NCI-H526 (cell line): ENCODE measurements at regions not wholly inside any gene's neighbourhood (a gene's known extent, or its start where the extent isn't known, plus 50 kb on each side); places are given as distances from the start of the nearest gene placed in this dataset.

Experiments used
- DNase-seq, 2 experiments: peaks; one replicate each; lab custom pipeline; 2025; lab: John Stamatoyannopoulos, UW

DNA sequence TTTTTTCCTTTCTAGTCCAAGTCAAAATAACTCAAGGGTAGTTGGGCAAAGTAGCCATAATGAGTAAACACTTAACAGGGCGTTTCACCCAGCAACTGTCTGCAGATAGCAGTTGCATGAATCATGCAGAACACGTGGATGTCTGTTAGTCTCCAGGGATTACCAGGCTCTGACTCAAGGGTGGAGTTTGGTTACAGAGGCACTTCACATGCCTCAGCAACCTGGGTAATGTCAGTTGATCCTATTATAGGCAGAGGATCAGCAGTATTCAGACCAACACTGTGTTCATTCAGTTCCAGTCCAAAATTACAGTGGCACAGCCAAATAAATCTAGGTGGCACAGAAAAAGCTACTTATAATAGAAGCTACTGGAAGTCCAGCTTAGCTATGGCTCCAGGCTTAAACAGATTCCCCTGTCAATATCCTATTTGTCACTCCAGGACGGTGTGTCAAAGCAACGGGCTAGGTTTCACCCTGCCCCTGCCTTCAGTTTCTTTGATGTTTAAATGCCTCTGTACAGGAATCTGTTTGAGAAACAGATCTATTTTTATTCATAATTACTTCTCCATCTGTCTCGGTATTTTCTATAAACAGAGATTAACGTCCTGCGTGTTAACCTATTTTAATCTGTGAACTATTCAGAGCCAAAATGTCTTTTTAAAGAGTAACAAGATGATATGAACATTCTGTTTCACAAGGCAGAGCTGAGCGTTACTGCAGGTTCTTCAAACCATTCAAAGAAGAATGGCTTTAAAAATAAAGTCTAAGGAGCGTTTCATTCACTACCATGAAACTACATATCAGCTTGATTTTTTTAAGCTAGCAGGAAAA lies 162.6 kb upstream of the AKR1E2 start:
- DNase-seq, result peak; percentile 74 to 82

DNA sequence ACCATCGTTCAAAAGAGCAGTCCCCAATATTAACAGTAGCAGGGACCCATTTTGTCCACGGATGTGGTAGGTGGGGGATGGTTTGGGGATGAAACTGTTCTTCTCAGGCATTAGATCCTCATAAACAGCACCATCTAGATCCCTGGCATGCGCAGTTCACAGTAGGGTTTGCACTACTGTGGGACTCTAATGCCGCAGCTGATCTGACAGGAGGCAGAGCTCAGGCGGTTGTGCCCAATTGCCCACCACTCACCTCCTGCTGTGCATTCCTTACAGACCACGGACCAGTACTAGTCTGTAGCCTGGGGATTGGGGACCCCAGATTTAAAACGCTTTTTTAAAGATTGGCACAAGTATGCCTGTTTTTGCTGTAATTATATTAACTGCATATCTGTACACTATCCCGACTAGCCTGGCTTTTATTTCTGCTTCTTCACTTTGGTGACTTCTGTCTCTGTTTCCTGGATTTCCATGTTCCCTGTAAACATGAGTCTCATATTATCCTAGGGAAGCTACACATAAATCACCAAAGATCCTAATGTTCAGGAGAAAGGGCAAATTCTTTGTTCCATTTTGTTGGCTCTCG lies 163.3 kb upstream of the AKR1E2 start:
- DNase-seq, result no peak

DNA sequence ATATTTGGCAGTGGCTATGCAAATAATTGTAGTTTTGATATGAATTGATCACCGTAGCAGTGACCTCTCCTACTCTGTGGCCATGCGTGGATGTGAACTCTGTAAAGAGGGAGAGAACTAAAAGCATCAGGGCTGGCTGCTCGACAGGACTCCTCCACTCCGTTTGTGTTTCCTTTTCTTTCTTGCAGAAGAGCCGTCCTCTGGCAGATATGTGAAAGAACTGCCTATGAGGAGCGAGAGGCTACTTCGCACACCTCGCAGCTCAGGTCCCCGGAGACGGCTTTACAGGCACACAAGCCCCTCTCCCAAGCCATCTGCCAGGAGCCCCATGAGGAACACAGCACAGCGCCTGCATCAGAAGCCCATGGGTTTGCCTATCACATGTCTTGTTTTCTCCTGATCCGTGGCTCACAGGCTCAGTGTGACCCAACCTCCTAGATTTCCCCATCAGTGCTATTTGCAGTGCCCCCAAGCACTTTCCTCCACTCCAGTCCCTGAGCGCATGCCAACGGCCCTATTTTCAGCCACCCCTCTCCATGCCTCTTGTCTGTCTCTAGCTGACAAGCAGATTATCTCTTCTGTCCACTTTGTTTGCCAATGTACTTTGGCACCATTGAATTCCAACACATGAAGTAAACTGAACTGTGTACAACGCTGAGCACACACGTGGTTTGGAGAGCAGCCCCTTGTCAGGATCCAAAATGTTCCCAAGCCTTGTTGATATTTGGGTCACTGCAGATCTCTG lies 164.3 kb upstream of the AKR1E2 start:
- no peak for DNase-seq

DNA sequence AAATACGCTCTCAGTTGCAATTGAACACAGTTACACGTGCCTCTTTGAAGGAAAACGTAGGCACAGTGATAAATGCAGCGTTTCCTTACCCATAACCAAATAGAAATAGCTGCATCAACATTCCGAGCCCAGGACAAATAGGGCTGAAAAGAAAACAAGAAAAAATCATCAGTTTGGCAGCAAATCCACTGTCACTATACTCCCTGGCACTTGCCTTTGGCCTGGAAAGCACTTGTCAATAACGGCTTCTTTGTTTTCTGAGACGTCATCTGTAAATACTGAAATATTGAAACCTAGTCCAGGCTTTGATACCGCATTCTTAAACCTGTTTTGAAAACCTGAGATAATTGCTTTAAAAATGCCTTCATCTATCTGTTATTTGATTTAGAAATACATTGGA lies 167.2 kb upstream of the AKR1E2 start:
- no peak for DNase-seq

DNA sequence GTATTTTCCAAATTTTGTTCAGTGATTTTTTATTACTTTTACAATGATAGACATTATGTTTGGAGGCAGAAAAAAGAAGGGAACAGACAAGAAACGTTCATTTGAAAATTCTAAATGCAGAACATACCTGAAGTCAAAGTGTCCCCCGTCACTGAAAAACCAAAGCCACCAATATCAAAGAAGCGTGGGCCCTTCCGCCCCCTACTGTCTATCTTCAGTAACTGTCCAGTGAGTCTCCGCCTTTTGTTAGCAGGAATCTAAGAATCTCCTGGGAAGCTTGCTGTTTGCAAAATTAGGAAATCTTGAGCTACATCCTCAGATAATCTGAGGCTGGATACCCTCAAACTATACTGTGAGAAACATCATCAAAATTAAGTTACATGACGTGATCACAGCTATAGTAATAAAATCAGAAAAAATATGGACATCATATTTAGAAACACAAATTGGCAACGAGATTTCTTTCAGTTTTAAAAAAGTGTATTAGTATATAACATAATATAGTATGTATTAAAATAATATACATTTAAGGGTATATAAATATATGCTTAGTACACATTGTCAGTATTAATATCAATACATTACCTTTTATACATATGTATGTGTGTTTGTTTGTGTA lies 169.3 kb upstream of the AKR1E2 start:
- DNase-seq, result peak; percentile 7 to 73

DNA sequence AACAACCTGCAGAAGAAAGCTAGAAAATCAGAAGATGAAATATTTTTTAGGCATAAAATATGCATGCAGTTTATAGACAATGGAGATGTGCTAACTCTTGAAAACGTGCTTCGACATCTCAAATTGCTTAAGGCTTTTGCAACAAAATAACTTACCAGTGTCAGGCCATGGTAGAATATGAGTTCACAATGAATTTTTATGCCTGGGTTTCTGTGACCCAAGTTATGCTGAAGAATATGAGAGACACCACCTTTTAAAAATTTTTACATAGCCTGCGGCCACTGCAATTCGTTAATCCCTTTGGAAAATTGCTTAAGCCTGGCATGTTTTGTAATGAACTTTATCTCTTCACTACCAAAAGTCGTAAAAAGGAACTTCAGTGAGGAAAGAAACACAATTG lies 170.1 kb upstream of the AKR1E2 start:
- DNase-seq, result no peak

DNA sequence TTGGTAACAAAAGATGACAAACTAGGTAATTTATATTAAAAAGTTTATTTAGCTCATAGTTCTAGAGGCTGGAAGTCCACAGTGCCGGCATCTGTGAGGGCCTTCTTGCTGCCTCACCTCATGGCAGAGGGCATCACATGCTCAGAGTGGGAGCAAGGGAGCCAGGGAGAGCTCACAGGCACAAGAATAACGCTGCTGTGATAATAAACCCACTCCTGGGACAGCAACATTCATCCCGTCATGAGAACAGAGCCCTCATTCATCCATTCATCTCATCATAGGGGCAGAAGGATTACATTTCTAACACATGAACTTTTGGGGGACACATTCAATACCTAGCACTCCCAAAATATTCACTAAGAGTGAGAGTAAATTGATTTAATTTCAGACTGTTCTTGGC lies 170.6 kb upstream of the AKR1E2 start:
- no peak for DNase-seq

DNA sequence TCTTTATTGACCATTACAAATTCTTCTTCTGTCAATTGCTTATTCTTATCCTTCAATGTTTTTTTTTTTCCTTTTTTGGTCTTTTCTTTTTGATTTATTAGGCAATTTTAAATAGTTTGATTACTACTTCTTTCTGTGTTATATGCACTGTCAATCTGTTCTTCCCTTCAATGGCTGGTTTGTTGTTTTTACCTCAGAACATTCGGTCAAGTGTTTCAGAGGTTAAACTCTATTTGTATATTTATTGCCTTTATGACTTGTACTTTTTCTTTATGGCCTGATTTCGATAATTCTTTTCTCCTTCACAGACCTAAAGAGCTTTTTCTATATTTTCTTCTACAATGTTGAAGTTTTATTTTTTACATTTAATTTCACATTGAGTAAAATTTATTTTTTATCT lies 171.5 kb upstream of the AKR1E2 start:
- no peak for DNase-seq

DNA sequence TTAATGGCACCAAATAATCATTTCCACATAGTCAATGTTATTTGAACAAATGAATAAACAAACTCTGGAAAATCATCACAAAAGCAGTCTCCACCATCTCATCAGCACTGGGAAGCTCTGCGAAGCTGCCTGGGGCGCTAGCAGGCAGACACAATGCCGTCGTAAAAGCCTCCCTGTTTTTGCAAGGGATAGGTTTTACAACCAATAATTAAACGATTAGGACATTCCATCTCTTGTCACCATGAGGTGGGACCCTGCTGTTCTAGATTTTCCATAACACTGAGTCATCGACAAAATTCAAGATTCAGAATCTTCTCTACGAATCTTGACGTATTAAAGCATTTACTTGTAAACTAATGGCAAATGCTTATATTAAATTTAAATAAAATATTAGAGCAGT lies 172.8 kb upstream of the AKR1E2 start:
- no peak for DNase-seq

DNA sequence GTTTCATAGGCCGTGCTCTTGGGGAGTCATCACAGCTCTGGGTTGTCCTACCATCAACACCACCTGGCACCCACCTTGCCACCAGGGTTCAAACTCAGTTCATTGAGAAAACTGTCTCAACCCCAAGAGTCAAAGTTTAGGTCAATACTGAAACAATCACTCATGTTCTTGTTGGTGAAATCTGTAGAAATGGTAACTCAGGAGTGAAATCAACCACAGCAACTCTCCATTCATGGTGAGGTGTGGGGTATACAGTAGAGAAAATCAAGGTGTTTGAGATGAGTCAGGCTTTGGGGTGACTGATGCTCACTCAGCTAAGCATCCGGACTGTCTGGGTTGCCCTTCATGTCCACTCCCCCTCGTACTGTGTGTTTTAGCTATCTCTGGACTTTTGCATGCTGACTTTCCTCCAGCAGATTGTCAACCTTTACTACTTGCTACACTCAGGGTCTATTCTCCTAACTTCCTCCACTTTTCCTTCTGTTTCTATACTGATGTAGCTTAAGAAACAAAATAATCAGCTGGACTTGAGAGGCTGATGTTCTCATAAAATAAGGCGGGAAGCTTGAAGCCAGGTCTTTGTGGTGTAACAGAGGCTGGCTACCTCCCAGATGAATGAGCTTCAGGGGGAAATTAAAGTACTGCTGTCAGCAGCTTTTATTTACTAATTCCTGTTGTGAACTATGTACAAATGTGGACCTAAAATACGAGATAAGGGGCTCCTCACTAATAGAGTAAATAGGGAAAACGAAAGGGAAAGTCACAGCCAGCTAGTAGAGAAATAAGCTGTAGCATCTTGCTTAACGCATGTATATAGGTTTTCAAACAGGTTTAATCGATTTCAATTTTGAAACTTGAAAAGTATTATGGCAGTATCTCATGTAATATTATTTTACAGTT lies 173.6 kb upstream of the AKR1E2 start:
- DNase-seq, result no peak

DNA sequence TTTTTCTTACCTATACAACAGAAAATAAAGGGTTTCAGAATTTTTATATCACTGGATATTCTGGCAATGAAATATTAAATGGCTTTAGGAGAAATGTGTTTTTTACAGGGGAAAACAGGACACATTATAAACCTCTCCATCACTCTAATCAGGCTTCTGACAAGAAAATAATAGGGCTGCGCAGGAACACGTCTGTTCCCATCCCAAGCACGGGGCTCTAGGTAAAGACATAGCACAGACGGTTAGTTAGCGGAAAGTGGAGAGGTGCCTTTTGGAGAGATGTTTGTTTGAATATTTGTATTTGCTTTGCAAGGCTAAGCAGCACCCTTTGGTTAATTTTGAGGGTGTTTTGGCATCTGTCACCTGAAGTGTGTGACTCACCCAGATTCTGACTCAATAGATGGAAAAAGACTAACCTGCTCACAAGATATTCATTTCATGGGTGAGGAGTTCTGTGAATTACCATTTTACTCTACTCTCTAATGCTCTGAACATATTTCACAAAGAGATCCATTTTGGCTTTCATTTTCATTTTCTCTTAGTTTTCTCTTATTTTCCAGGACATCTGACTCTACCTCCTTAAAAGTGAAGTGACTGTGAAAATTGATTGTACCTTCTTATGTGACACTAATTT lies 174.5 kb upstream of the AKR1E2 start:
- no peak for DNase-seq

DNA sequence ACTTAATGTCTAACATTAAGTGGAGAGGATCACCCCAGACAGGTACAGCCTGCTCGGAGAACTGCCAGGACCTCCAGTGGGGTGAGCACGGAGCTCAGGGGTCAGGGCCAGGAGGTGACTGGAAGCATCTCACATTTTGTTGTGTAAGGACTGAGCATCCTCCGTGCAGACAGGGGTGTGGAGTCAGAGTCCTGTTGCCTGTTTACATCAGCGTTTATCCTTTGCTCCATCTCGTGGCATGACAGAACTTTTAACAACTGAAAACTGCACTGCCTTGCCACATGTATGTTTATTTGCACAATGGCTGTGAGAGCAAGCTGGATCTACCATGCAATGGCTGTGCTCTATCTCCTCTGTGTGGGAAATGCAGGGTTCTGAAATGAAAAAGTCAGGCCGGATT lies 175.4 kb upstream of the AKR1E2 start:
- no peak for DNase-seq

DNA sequence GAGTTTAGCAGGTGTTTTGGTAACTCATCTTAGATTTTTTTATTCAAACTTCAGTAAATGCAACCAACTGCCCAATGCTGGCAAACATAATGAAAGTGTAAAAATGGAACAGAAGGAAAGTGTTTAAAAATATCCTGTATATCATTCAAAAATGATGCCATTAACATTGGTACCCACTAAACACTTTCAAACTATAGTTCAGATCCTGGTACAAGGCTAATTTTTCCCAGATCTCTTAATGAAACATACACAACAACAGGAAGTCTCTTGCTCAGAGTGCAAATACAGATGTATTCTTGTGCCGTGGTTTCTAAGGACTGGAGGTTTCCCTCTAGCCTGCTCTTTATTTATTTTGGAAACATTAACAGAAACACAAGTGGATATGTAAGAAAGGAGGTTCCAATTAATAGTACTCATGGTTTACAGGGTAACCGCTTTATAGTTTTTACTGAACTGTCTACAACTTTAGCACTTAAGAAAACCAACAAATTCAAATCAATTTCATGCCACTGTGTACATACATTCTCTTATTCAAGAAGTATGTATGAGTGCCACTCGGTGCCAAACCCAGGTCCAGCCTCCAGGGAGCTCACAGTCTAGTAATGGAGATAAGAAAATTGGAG lies 176.0 kb upstream of the AKR1E2 start:
- no peak for DNase-seq

DNA sequence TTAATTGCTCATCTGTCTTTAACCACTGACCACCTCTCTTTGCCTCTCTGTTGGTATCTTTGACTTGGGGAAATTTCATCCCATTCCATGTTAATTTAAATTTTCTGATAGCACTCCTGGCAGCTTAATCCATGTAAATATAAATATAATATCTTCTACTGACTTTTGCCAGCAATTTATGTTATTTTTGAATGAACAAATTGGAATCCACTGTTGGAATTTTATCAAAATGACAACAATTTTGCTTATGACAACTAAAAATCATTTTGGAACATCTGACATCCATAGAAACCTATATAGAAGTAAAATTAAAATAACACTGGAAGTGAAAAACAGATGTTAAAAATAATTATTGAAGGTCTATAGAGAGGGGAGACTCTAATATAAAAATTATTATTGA lies 176.5 kb upstream of the AKR1E2 start:
- no peak for DNase-seq

DNA sequence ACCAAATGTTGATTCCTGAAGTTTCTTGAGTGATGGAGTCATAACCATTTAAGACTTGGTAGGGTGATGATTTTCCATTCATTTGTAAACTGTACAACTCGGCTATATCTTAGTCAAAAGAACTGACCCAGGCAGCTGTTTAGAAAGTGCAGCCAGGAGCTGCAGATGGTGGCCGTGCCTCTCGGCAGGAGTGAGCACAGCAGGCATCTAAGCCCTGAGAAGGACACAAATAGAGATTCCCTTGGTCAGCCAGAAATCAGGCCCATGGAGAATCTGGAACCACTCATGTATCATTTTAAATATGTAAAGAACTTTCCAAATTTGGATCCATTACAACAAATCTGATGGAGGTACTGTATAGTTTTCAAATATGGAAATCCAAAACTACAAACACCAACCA lies 177.0 kb upstream of the AKR1E2 start:
- no peak for DNase-seq

DNA sequence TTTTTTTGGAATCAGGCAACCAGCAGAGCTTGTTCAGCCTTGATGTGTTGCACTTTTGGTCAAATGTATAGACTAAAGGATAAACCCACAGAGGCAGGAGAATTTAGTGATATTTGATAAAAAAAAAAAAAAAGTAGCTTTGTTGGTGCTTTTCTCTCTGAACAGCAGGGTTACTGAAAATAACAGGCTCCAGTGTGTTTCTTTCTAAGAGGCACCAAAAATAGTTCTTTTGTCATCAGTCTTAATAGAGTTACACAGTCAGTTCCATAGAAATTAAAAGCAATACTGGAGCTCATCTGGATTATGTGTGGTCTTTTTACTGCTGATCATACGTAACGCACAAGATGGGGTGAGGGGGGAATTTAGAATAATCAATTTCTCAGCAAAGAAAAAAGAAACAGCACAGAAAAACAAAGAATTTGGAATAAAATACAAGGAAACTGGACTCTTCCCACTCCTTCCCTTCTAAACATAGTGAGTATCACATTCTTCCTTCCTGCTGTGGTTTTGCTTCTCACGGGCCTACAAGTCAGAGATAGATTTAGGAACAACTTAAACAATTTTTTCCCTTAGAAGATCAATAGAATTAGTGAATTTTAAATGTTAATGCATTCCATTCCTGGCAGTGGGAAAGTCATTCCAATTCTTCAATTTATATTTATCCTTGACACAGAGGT lies 178.8 kb upstream of the AKR1E2 start:
- no peak for DNase-seq

DNA sequence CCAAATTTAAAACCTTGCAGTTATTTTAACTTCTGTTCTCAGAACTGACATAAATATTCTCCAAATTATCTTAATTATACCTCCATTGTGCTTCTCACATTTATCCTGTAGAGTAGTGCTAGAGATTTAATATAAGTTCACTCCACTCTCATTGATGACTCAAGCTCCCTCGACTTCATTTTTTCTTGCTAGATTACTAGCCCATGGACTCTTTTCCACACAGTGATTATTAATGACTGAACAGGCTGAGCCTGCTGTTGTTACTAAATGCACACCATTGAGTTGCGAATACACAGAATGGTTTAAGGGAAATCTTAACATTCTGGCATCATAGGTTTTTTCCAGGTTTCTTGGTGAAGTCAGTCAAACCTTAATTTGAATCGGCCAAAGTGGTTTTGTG lies 179.5 kb upstream of the AKR1E2 start:
- DNase-seq, result no peak

DNA sequence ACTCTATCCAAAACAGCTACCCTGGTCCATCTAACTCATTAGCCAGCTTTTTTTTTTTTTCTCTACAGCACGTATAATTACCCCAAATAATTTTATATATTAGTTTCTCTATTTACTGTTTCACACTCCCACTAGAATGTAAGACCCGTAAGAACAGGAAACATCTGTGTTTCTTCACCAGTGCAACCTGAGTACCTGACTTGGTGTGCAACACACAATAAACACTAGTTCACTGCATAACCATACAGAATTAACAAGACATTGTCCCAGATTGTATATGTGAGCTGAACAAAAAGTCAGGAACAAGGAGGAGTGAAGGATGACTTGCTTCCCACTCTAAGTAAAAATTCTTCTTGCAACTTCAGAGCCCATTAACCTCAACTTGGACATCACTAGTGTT lies 180.2 kb upstream of the AKR1E2 start:
- DNase-seq, result no peak

DNA sequence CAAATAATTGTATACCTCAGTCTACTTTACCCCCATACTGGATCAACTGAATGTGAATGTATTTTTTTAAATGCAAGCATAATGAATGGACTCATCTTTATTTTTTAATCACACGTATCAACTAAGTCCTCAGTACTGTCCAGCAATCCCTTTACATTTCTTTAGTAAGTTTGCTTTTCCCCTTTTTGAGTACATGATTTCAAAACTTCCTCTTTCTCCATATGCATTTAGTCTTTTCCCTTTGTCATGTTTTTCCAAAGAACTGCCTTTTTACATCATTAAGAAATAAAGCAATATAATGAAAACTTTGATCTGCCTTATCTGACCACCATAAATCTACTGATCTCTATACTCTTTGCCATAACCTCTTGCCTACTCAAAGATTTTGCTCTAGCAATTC lies 182.5 kb upstream of the AKR1E2 start:
- no peak for DNase-seq

DNA sequence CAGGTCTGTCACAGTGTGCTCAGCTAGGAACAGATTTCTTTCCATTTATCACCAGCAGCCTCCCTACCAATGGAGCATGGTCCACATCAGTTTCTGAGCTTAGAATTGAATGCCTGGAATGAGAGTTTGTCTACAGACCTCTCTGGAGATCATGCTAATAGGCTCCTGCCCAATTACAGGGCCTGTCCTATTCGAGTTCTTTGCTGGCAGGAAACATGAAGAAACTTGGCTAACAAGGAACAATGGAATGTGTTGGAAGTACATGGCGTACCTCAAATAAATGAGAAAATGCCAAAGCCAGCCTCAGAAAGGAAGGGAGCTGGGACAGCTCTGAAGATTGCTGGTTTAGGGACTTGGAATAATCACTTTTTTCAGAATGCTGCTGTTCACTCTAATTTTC lies 186.0 kb upstream of the AKR1E2 start:
- no peak for DNase-seq
